SKM-1 treated with dmso at 0.1 percent for 144 hours (cell line): ENCODE measurements at regions not wholly inside any gene's neighbourhood (a gene's known extent, or its start where the extent isn't known, plus 50 kb on each side); places are given as distances from the start of the nearest gene placed in this dataset.
A peak's percentile ranks its signal among the peaks of the same experiment; 100 is the strongest.
"Not testable (repeated sequence)": the region's sequence is repeated elsewhere in the genome, so short reads cannot be mapped to it uniquely, and the experiment has no call there.

Experiments
- DNase-seq: peaks from one replicate; lab custom pipeline; 2025; ENCODE audit not compliant: unreplicated experiment; lab: John Stamatoyannopoulos, UW

DNA sequence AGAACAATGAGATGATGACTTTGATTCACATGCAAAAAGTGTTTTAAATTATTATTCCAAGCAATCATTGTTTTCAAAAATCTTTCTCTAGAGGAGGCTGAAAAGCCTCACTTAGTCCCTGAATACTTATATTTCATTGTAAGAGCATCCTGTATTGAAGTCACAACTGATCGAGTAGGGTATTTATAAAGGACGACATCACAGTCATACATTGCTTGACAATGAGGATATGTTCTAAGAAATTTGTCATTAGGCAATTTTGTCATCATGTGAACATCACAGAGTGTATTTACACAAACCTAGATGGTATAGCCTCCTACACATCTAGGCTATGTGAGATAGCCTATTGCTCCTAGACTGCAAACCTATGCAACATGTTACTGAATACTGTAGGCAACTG lies 510.4 kb upstream of the RGMB start:
- no peak for DNase-seq

DNA sequence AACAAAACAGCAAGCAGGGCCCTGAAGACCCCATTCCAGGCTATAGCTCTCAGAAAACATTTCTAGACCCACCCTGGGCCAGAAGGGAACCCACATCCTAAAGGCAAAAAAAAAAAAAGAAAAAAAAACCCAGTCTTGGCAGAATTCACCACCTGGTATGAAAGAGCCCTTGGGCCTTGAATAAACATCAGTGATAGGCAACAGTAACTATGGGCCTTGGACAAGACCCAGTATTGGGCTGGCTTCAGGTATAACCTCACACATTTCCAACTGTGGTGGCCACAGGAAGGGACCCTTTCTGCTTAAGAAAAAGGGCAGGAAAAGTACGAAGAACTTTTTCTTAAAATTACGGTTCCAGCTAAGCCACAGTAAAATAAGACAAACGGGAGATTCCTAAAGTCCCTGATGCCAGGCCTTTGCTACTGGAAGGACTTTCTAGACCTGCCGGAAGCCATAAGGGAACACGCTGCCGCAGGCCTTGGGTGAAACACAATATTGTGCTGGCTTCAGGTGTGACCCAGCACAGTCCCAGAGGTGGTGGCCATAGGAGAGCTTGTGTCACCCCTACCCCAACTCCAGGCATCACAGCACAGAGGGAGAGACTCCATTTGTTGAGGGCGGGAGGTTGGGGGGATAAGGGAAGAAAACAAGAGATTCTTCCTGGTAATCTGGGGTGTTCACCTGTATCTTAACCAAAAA lies 505.2 kb upstream of the RGMB start:
- DNase-seq, result no peak

DNA sequence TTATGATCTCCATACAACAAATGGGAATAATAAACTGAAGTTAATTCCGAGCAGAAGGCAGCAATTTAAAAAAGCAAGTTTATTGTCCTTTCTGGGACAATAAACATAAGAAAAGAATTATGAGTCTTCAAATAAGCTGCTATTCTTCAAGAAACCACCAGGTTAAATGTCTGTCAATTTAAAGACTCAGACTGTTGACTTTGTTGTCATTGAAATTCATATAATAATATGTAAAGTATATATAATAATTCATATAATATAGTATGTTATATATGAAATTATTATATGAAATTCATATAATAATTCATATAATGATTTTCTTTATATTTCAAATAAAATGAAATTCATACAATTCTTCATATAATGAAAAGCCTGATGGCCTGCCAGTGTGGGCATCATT lies 497.5 kb upstream of the RGMB start:
- DNase-seq, result no peak

DNA sequence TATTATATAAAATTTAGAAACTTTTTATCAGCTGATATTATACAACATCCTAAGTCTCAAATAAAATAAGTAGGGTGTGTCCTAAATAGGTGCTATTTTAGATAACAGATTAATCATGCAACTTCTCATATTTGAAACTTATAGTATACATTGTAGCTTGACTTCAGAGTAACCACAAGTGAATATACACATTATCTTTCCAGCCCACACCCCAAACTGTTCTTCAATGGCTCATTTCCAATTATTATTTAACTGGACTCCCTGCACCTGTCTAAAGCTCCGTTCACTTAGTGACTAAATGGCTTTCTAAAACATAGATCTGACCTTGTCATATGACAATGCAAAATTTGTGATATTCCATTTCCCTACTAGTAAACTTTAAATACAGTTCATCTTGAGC lies 490.9 kb upstream of the RGMB start:
- no peak for DNase-seq

DNA sequence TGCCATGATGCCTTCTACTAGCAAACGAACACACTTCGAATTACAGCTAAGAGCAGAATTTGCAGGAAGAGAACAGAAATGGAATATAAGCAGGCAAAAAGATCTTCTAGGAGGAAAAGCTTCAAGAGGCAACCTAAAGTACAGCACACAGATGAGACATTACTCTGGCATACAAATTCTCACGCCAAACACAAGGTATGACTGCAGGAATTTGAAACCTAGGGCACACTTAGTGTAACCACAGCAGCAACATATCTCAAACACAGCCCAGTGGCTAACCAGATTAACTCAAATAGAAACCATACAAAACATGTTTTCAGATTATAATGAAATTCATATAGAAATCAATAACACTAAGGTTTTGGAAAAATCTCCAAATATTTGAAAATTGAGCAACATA lies 481.0 kb upstream of the RGMB start:
- no peak for DNase-seq

DNA sequence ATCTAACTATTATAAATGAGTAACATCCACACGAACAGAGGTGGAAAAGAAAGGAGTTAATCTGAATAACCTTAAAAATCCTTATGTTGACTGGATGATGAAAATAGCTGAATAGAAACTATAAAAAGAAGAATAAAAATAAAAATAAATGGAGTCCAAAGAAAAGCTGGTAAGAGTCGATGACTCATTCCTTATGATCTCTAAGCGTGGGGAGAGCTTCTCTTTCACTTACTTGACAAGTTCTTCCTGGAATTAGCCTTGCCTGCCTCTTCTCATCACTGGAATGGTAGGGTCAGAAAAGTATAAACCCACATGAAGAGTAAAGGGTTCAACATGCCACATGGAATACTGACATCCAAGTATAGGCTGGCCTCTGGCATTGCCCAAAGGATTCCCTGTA lies 477.0 kb upstream of the RGMB start:
- DNase-seq, result no peak

DNA sequence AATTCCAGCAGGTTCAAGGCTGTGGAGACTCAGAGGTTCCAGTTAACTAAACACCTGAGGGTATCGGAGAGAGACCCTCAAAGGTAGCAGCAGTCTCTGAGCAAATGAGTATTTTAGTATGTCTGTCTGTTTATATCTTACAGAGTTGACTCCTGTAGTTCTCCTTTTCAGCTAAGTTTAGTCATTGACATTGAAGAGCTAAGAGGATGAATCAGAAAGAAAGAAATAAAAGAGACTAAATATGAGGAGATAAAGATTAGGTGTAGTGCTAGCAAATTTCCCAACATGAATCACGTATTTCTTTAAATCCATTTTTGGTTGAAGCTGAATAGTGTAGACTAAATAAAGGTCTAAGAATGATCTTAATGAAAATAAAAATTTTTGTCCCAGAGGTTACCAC lies 474.0 kb upstream of the RGMB start:
- no peak for DNase-seq

DNA sequence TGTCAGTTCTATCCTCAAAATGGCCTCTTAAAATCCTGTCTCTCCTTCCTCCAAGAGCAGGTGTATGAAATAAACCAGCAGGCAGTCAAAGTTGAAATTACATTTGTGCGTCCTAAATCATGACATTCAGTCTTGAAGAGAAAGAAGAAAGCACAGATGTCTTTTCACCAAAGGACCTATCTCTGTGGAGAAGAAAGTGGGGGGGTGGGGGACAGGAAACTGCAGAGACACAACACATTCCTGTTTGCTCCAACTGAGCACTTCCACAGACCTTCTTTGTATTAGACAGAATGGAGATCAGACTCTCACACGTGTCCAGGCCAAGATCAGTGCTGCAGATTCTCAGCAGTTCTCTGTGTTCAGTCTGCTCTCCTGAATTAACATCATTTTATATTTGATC lies 471.9 kb upstream of the RGMB start:
- no peak for DNase-seq

DNA sequence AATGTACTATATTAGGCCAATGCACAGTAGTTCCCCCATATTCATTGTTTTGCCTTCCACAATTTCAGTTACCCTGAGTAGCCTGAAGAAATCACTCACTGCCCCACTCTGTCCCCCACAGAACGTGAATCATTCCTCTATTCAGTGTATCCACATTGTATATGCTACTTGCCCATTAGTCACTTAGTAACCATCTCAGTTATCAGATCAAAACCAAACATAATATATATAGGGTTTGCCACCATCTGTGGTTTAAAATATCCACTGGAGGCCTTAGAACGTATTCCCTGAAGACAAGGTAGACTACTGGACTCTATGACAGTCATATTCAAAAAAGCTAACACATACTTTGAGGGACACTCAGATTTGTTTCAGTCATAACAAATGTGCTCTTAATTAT lies 465.7 kb upstream of the RGMB start:
- DNase-seq, result no peak

DNA sequence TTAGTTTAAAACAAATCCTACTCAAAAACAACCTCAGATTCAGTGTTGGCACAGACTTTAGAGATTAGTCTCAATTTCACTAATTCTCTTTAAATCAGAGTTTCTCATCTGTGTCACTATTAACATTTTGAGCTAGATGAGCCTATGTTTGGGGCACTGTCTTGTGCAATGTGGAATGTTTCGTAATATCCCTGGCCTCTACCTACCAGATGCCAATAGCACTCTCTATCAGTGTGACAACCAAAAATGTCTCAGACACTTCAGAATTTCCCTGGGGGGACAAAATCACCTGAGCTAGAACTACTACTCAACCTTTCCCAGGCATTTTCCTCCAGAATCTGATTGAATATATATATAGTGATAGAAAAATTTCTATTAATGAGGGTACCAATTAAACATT lies 465.2 kb upstream of the RGMB start:
- no peak for DNase-seq

DNA sequence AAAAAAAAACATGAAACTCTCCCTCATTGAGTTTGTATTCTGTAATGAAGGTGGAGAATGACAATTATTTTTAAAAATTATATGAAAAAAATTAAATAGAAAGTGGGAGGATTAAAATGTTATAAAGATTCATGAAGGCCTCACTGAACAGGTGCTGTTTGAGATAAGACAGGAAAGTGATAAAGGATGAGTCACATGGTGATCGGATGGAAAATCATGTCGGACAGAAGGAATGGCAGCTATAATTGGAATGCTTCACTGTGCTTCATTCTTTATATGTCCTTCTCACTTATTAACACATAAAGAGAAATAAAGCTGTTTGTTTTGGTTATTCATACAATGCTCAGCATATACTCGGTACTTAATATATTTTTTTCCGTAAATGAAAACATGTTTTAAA lies 464.5 kb upstream of the RGMB start:
- no peak for DNase-seq

DNA sequence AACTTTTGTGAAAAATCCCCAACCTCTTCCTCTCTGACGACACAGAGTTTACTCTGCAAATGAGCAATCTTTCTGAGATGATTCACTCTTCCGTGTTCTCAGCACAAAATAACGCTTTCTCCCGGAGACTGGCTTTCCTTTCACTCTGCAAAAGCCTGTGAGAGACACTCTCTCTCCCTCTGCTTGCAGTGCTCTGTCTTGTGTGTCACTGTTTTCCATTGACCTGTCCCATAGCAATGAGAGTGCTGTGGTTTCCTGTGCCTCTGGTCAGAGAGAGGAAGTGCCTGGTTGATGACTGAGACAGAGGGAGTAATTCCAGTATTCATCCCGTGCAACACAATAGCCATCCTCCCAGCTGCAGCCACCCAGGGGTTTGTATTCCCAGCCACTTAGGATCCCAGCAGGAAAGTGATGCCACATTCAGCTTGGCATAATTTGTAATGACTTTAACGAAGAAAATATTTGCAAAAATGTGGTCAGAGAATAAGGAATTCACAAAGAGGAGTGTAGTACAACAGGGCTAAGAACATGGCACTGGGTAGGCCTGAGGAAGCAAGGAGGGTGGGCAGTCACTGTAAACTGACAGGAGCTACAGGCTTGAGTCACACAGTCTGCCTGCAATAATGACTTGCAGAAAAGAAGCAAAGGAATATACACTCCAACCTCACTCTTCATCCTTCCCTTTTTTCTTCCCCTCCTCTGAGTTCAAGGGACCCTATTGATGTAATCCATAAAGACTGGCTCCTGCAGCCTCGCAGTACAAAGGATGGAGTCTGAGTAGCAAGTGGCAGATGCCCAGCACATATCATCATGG lies 463.5 kb upstream of the RGMB start:
- peak; percentile 88 for DNase-seq

DNA sequence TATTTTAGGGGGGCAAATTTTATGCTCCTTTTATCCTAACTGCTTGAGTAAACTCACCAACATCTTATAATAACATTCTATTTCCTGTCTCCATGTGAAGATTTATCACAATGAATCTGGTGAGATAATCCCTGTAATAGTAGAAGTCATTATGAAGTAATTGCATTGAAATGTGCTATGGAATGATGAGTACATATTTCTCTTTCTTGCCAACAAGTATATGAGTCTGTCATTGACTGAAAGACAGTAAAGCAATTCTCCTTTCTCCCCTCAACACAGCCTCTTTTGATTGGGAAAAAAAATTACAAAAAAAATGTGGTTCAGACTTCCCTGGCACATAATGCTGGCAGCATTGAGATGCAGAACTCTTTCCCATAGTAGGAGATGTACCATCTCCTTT lies 459.2 kb upstream of the RGMB start:
- no peak for DNase-seq

DNA sequence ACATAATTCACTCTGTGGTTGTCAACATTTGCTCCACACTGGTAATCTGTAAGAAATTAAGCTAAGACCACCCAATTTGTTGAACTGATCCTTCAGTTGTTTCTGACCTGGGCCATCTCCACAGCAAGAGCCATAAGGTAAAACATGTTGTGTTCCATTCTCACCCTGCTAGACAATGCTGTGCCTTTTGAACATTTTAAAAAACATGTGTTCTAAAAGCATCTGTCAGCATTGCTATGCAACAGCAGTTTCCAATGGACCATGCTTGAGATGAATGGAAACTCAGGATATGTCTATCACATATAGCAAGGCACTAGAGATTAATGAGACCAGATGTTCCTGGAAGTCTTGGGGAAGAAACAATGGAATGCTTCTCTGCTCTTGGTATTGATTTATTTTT lies 455.1 kb upstream of the RGMB start:
- no peak for DNase-seq

DNA sequence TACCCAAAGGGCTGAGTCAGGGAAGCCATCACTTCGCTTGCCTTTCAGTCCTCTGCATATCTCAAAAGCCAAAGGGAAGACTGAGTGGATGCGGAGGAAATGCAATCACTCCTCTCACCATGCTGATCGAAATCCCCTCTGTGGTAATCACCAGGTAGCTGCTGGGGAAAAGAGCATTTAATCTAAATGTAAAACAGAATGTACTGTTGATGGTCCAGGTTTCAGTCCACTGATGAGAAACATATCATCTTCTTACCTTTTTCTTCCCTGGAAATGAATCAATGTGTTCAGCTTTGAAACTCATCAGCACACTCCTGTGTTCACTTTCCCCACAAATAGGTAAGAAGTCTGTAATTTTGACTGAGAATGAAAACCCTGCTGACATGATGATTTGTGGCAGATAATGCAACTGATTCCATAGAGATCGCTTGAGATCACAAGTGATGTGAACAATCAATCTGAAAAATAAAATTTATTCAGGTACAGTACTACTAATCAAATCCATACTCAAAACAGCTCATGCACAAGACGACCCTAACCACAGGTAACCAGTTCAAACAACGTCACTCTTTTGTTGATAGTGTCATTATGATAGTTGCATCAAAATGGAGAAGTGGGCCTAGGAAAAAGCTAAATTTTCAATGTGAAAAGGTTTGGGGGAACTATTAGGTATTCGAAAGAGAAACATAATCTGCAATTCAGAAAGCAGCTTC lies 454.0 kb upstream of the RGMB start:
- DNase-seq, result no peak

DNA sequence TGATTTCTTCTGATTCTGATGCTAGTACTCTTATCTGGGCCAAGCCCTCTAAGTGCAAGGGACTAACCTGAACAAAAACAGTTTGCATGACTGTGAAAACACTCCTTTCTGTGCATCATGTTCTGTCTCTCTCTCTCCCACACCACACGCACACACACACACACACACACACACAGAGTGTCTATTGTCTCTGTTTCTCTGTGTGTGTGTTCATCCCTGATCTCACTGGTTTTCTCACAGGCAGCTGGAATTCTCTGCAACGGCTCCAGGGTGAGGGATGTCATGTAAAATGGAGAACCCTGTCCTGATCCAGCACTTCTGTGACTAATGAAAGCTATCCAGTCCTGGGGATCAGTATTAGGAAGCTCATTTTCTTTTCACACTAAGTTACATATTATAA lies 453.1 kb upstream of the RGMB start:
- no peak for DNase-seq

DNA sequence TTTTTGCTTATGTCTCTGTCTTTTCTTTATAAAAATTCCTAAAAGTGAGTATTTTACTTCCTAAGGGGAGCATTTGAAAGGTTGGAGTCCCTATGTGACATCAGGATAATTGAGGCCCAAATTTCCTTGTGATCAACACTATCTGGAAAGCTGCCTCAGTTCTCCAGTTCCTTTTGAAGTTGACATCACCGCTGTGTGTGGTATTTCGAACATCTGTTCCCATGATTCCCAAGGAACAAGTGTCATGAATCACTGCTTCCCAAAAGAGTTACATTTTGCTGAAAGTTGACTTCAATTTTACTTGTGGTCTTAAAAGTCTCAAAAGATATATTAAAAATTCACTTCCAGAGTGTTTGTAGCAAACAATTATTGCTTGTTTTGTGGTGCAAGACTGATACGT lies 452.1 kb upstream of the RGMB start:
- DNase-seq, result no peak

DNA sequence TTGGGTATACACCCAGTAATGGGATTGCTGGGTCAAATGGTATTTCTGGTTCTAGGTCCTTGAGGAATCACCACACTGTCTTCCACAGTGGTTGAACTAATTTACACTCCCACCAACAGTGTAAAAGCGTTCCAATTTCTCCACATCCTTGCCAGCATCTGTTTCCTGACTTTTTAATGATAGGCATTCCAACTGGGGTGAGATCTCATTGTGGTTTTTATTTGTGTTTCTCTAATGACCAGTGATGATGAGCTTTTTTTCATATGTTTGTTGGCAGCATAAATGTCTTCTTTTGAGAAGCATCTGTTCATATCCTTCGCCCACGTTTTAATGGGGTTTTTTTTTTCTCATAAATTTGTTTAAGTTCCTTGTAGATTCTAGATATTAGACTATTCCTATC lies 448.3 kb upstream of the RGMB start:
- DNase-seq, result not testable (repeated sequence)

DNA sequence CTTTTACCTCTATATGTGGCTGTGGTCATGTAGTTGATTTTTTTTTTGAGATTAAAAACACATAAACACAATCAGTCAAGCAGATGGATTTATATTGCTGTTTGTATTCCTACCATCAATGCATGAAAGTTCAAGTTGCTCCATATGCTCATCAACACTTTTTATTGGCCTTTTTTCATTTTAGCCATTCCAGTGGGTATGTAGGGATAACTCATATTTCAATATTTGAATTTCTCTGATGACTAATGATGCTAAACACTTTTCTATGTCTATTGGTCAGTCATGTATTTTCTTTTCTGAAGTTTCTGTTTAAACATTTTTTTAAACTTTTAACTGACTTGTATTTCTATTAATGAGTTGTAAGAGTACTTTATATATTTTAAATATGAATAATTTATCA lies 445.4 kb upstream of the RGMB start:
- DNase-seq, result no peak

DNA sequence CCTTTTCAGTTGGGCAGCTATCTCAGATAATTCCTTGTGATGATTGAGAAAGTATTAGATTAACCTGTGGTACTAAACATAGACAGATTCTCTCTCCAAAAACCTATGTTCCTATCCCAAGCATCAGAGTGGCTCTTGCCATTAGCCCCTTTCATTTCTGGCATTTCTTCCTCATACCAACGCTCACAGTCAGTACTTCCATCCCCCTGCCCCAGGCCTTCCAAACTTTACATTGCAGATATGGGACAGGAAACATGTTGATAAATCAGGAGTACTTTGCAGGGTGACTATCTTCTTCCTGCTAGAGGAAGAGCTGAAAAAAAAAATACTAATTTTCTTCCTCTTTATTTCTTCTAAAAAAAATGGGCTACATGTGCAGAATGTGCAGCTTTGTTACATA lies 442.6 kb upstream of the RGMB start:
- DNase-seq, result no peak

DNA sequence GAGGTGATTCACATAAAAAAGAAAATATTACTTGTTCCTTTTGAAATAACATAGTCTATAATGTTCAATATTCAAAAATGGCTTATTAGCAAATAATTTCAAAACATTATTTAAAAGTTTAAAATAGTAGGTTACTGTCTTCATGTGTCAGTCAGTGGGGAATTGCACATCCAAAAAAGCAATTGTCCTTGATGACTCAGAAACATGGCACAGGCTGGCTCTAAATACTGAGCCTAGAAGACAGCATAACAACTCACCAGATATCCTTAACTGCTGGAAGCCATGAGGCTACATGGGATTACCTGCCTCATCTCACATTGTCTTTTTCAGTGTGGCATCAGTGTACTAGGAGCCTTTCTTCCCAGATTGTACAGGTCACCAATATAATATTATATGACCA lies 439.5 kb upstream of the RGMB start:
- no peak for DNase-seq

DNA sequence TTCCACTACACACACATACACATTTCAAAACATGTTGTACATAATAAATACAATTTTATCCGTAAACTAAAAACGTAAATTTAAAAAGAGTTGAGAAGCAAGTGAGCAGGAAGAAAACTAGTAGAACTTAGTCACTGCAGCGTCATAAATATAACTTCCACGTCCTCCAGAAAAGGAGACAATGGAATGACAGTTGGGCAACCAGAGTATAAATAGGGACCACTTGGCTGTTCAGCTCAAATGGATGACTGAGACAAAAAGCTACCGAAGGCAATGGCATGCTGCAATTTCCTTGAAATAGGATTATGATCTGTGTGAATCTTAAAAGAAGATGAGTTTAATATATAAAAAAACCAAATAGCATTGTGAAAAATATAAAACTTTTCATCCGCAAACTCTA lies 438.5 kb upstream of the RGMB start:
- no peak for DNase-seq
